CD4-positive, alpha-beta T cell (primary cell): ENCODE measurements at regions not wholly inside any gene's neighbourhood (a gene's known extent, or its start where the extent isn't known, plus 50 kb on each side); places are given as distances from the start of the nearest gene placed in this dataset.

Experiments used
- ATAC-seq: fragments of 200-7000 bp; cut with Tn5 transposase; one replicate; pipeline ENCODE4 v1.10.0; 2022; ENCODE audit warnings: mild to moderate bottlenecking; ENCODE audit not compliant: poor library complexity
- CTCF ChIA-PET: fragments of 350-600 bp; sonication (Branson Sonifier 250); formaldehyde crosslinking; loops from one replicate; lab custom pipeline; 2021; ENCODE audit warnings: antibody characterized with exemption, inconsistent platforms; lab: Charles Lee
- POLR2A ChIA-PET: fragments of 350-600 bp; sonication (Branson Sonifier 250); formaldehyde crosslinking; loops from one replicate; lab custom pipeline; 2021; ENCODE audit warnings: antibody characterized with exemption, inconsistent platforms; lab: Charles Lee
- DNase-seq, 14 experiments: peaks; one replicate each; pipeline ENCODE4 v3.0.0-alpha.2; 2013 to 2020; ENCODE audit warnings: mixed read lengths in 2 of 14
- H3K27ac ChIP-seq, 2 donors: one replicate each; pipeline versions ENCODE4 v1.5.1 to v1.7.0; 2013; ENCODE audit warnings: low read length in 2 of 2, low read depth in 1 of 2, mild to moderate bottlenecking in 1 of 2
- H3K27me3 ChIP-seq, 2 experiments: 1 replicate in 1 of 2; 2 replicates in 1 of 2; pipeline versions ENCODE4 v1.6.1 to v1.7.0; 2013; ENCODE audit warnings: low read length in 2 of 2, control low read depth in 1 of 2, mild to moderate bottlenecking in 1 of 2, moderate library complexity in 1 of 2; ENCODE audit not compliant: insufficient read depth in 2 of 2, control insufficient read depth in 1 of 2
- H3K36me3 ChIP-seq: one replicate; pipeline ENCODE4 v1.6.1; 2013; ENCODE audit warnings: low read length, control low read depth; ENCODE audit not compliant: insufficient read depth
- H3K4me1 ChIP-seq: one replicate; pipeline ENCODE4 v1.6.1; 2013; ENCODE audit warnings: low read length, control low read depth; ENCODE audit not compliant: insufficient read depth
- H3K4me3 ChIP-seq: one replicate; pipeline ENCODE4 v1.5.1; 2013; ENCODE audit warnings: mild to moderate bottlenecking, low read length, moderate library complexity
- H3K9me3 ChIP-seq, 2 experiments: 1 replicate in 1 of 2; 2 replicates in 1 of 2; pipeline versions ENCODE4 v1.6.1 to v1.7.0; 2013; ENCODE audit warnings: low read length in 2 of 2, mild to moderate bottlenecking in 2 of 2, control low read depth in 1 of 2, moderate library complexity in 1 of 2; ENCODE audit not compliant: control insufficient read depth in 1 of 2, insufficient read depth in 1 of 2
- H3K27ac Mint-ChIP-seq: one replicate; pipeline ENCODE4 v1.8.0; 2020; ENCODE audit warnings: mixed read lengths
- H3K27me3 Mint-ChIP-seq: one replicate; pipeline ENCODE4 v1.8.0; 2021; ENCODE audit warnings: mixed read lengths
- H3K36me3 Mint-ChIP-seq: one replicate; pipeline ENCODE4 v1.8.0; 2021; ENCODE audit warnings: low read depth, mixed read lengths
- H3K4me1 Mint-ChIP-seq: one replicate; pipeline ENCODE4 v1.8.0; 2021; ENCODE audit warnings: low read depth, mixed read lengths
- H3K4me3 Mint-ChIP-seq: one replicate; pipeline ENCODE4 v1.8.0; 2020; ENCODE audit warnings: mild to moderate bottlenecking, mixed read lengths
- H3K9me3 Mint-ChIP-seq: one replicate; pipeline ENCODE4 v1.8.0; 2020; ENCODE audit warnings: mixed read lengths
- intact Hi-C, 2 experiments: fragments of 100-400 bp; cut with DNase I in 1 of 2; cut with micrococcal nuclease in 1 of 2; formaldehyde crosslinking; loops; one replicate each; pipeline versions ENCODE4 v1.15.1 to v1.9.0; 2023 to 2025; cut with DNase I, micrococcal nuclease
- TF ChIP-seq, protein P1 (sequence below): fragments of 200-600 bp; IDR thresholded peaks from one replicate; pipeline ENCODE4 v1.8.0; 2022; ENCODE audit warnings: antibody characterized with exemption, mild to moderate bottlenecking

GRCh38 chr13:85095418-85096272 lies 703.6 kb downstream of the SLITRK6 start:
- Mint-ChIP-seq H3K4me3 (no peak overlapping the region), H3K4me1 (no peaks in the 10 kb centered on the region), H3K27me3 (no peaks in the 10 kb centered on the region), H3K27ac (no peak overlapping the region), H3K9me3 (peaks cover 2% of the 10 kb centered on the region), H3K36me3 (no peaks in the 10 kb centered on the region)
- TF ChIP-seq, protein P1, sequence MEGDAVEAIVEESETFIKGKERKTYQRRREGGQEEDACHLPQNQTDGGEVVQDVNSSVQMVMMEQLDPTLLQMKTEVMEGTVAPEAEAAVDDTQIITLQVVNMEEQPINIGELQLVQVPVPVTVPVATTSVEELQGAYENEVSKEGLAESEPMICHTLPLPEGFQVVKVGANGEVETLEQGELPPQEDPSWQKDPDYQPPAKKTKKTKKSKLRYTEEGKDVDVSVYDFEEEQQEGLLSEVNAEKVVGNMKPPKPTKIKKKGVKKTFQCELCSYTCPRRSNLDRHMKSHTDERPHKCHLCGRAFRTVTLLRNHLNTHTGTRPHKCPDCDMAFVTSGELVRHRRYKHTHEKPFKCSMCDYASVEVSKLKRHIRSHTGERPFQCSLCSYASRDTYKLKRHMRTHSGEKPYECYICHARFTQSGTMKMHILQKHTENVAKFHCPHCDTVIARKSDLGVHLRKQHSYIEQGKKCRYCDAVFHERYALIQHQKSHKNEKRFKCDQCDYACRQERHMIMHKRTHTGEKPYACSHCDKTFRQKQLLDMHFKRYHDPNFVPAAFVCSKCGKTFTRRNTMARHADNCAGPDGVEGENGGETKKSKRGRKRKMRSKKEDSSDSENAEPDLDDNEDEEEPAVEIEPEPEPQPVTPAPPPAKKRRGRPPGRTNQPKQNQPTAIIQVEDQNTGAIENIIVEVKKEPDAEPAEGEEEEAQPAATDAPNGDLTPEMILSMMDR, result no peak
- no peaks in the 10 kb centered on the region for H3K4me1 ChIP-seq
- peaks cover 4 to 6% of the 10 kb centered on the region in 2 experiments for H3K9me3 ChIP-seq
- no peaks in the 10 kb centered on the region for H3K36me3 ChIP-seq
- no peaks in the 10 kb centered on the region for H3K27me3 ChIP-seq
- intact Hi-C loops, result no loop called here
- ATAC-seq (no peak), DNase-seq (no peak)
- POLR2A ChIA-PET, result no interaction called here
- H3K27ac ChIP-seq, result no peak overlapping the region
- no peak overlapping the region for H3K4me3 ChIP-seq
- CTCF ChIA-PET, result no interaction called here

DNA sequence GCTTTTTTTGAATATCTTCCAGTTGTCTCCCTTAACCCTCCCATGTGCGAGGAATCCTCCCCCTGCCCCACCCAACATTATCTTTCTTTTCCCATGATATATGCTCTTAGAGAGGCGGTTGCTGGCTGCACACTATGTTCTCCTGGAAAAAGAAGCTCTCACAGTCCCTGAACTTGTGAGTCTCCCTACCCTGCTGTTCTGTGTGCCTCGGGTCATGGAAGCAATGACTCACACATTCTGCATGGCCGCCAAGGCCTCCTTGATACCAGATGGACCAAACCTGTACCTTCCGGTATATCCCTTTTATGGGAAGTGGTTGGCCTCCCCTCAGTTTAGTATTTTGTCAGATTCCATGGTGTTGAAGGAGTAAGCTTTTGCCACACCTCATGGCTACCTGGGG lies 705.4 kb downstream of the SLITRK6 start:
- no peak overlapping the region for H3K4me3 Mint-ChIP-seq
- no peaks in the 10 kb centered on the region for H3K36me3 Mint-ChIP-seq
- peaks cover 4% of the 10 kb centered on the region for H3K9me3 Mint-ChIP-seq
- Histone ChIP-seq H3K36me3 (no peaks in the 10 kb centered on the region), H3K9me3 (peaks cover 4% of the 10 kb centered on the region in 2 experiments), H3K27me3 (no peaks in the 10 kb centered on the region), H3K4me3 (no peak overlapping the region), H3K27ac (no peak overlapping the region), H3K4me1 (no peaks in the 10 kb centered on the region)
- DNase-seq (no peak), ATAC-seq (no peak)
- ChIA-PET CTCF (no interaction called here), POLR2A (no interaction called here)
- H3K4me1 Mint-ChIP-seq, result no peaks in the 10 kb centered on the region
- TF ChIP-seq, protein P1, result no peak
- intact Hi-C loops, result no loop called here
- H3K27me3 Mint-ChIP-seq, result no peaks in the 10 kb centered on the region
- no peak overlapping the region for H3K27ac Mint-ChIP-seq

- CTCF ChIA-PET, result no interaction called here
- Histone ChIP-seq H3K36me3 (no peaks in the 10 kb centered on the region), H3K27me3 (no peaks in the 10 kb centered on the region), H3K9me3 (peaks cover 4% of the 10 kb centered on the region in 2 experiments), H3K4me3 (no peak overlapping the region), H3K27ac (no peak overlapping the region), H3K4me1 (no peaks in the 10 kb centered on the region)
- no peak for DNase-seq
- TF ChIP-seq, protein P1, result no peak
- H3K9me3 Mint-ChIP-seq, result peaks cover 4% of the 10 kb centered on the region
- no peaks in the 10 kb centered on the region for H3K27me3 Mint-ChIP-seq
- no peak overlapping the region for H3K4me3 Mint-ChIP-seq
- no peaks in the 10 kb centered on the region for H3K36me3 Mint-ChIP-seq
- no peak overlapping the region for H3K27ac Mint-ChIP-seq
- POLR2A ChIA-PET, result no interaction called here
- intact Hi-C loops, result no loop called here
- no peaks in the 10 kb centered on the region for H3K4me1 Mint-ChIP-seq
- ATAC-seq, result no peak
Measured at GRCh38 chr13:85091631-85092234, 707.5 kb downstream of the SLITRK6 start.
